Activated T-cell treated with anti-CD3 and anti-CD28 coated beads, Interleukin-2, amount 50 U/mL, for 4 hours (primary cell): ENCODE measurements at regions not wholly inside any gene's neighbourhood (a gene's known extent, or its start where the extent isn't known, plus 50 kb on each side); places are given as distances from the start of the nearest gene placed in this dataset.

Experiments
- ATAC-seq, 2 donors: fragments of 200-7000 bp; cut with Tn5 transposase; one replicate each; pipeline ENCODE4 v1.10.0; 2021
- DNase-seq: peaks from one replicate; pipeline ENCODE4 v3.0.0-alpha.2; 2020
- H3K27me3 Mint-ChIP-seq: one replicate; pipeline ENCODE4 v1.8.0; 2021; ENCODE audit warnings: low read depth, mixed read lengths
- H3K36me3 Mint-ChIP-seq: one replicate; pipeline ENCODE4 v1.8.0; 2022; ENCODE audit warnings: mixed read lengths; ENCODE audit not compliant: insufficient read depth
- H3K4me1 Mint-ChIP-seq: one replicate; pipeline ENCODE4 v1.8.0; 2021; ENCODE audit warnings: low read depth, mixed read lengths
- H3K4me3 Mint-ChIP-seq: one replicate; pipeline ENCODE4 v1.8.0; 2021; ENCODE audit warnings: mild to moderate bottlenecking, moderate library complexity, mixed read lengths
- H3K9me3 Mint-ChIP-seq: one replicate; pipeline ENCODE4 v1.8.0; 2021; ENCODE audit warnings: mixed read lengths

GRCh38 chr20:57834306-57835073 is 124.7 kb upstream of the PMEPA1 start:
- ATAC-seq: no peak
- DNase-seq: no peak
- H3K9me3 Mint-ChIP-seq: no peaks in the 10 kb centered on the region
- H3K4me1 Mint-ChIP-seq: no peaks in the 10 kb centered on the region
- no peaks in the 10 kb centered on the region for H3K36me3 Mint-ChIP-seq
- peaks cover 2% of the 10 kb centered on the region for H3K27me3 Mint-ChIP-seq
- no peak overlapping the region for H3K4me3 Mint-ChIP-seq

GRCh38 chr20:57831993-57832585 is 122.3 kb upstream of the PMEPA1 start:
- no peaks in the 10 kb centered on the region for H3K9me3 Mint-ChIP-seq
- no peaks in the 10 kb centered on the region for H3K4me1 Mint-ChIP-seq
- no peak for ATAC-seq
- DNase-seq: no peak
- H3K27me3 Mint-ChIP-seq: peaks cover 2% of the 10 kb centered on the region
- no peaks in the 10 kb centered on the region for H3K36me3 Mint-ChIP-seq
- H3K4me3 Mint-ChIP-seq: no peak overlapping the region

DNA sequence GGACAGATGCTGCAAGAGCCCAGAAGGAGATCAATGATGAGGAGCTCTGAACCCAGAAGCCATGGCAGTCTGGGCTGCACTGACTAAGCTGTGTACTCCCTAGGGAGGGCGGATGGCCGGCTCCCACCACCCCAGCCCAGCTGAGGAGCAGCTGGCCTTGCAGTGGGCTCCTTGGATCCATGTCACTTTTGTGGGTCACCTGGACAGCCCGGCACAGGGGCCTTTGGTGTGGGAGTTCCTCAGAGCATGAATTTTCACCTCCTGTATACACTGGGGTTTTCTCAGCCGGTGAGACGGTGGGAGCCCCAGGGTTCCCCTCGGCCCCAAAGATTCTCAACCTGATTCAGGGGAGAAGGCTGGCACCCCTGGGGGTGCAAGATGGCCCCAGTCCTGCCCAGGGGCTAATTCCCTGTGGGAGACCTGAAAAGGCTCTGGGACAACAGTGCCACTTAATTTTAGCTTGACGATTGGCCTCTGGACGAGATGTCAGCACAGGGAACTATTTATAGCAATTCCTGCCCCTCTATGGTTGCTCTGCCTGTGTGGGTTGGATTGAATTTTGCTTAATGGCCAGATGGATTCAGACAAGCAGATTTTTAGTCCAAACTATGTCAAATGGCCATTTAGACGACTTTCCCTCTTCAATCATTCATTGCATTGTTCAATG is 121.6 kb upstream of the PMEPA1 start:
- Mint-ChIP-seq H3K9me3 (no peaks in the 10 kb centered on the region), H3K27me3 (peaks cover 2% of the 10 kb centered on the region), H3K4me1 (no peaks in the 10 kb centered on the region), H3K4me3 (no peak overlapping the region), H3K36me3 (no peaks in the 10 kb centered on the region)
- no peak for DNase-seq
- ATAC-seq: no peak

- Mint-ChIP-seq H3K4me3 (no peak overlapping the region), H3K4me1 (no peaks in the 10 kb centered on the region), H3K36me3 (no peaks in the 10 kb centered on the region), H3K27me3 (peaks cover 2% of the 10 kb centered on the region), H3K9me3 (no peaks in the 10 kb centered on the region)
- DNase-seq: no peak
- no peak for ATAC-seq
Measured at GRCh38 chr20:57830515-57830895, 120.7 kb upstream of the PMEPA1 start.

DNA sequence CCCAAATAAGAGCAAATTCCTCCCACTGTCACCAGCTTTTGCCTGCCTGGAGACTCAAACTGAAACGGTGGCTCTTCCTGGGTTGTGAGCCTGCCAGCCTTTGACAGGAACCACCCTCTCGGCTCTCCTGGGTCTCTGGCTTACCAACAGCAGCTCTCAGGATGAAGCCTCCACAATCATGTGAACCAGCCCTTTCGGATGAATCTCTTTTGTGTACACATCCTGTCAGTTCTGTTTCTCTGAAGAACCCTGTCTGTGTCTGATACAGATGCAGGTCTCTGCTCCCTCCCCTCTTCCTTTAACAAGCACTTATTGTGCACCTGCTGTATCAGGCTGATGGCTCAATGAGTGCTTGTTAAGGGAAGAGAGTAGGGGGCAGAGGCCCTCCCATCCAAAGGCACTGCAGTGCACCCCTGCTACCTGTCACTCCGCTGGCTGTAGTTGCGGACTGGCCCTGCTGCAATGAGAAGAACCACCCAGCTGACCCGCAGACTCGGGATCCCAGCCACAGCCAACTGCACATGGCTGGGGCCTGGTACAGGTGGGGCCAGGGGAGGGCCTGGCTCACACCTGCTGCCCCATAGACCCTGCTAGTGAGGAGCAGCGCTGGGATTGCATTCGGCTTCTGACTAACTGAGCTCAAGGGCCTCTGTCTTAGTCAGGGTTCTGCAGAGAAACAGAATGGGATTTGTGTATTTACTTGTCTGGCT is 120.1 kb upstream of the PMEPA1 start:
- Mint-ChIP-seq H3K4me3 (no peak overlapping the region), H3K9me3 (no peaks in the 10 kb centered on the region), H3K36me3 (no peaks in the 10 kb centered on the region), H3K27me3 (peaks cover 2% of the 10 kb centered on the region), H3K4me1 (no peaks in the 10 kb centered on the region)
- ATAC-seq (no peak), DNase-seq (no peak)

- no peaks in the 10 kb centered on the region for H3K9me3 Mint-ChIP-seq
- no peak for DNase-seq
- H3K4me3 Mint-ChIP-seq: no peak overlapping the region
- no peaks in the 10 kb centered on the region for H3K36me3 Mint-ChIP-seq
- ATAC-seq: no peak
- H3K27me3 Mint-ChIP-seq: peaks cover 2% of the 10 kb centered on the region
- H3K4me1 Mint-ChIP-seq: no peaks in the 10 kb centered on the region
Measured at GRCh38 chr20:57829336-57829735, 119.5 kb upstream of the PMEPA1 start.

- Mint-ChIP-seq H3K4me1 (no peaks in the 10 kb centered on the region), H3K9me3 (no peaks in the 10 kb centered on the region), H3K36me3 (no peaks in the 10 kb centered on the region), H3K27me3 (peaks cover 2% of the 10 kb centered on the region), H3K4me3 (no peak overlapping the region)
- ATAC-seq (no peak), DNase-seq (no peak)
Measured at GRCh38 chr20:57828696-57829095, 118.9 kb upstream of the PMEPA1 start.

DNA sequence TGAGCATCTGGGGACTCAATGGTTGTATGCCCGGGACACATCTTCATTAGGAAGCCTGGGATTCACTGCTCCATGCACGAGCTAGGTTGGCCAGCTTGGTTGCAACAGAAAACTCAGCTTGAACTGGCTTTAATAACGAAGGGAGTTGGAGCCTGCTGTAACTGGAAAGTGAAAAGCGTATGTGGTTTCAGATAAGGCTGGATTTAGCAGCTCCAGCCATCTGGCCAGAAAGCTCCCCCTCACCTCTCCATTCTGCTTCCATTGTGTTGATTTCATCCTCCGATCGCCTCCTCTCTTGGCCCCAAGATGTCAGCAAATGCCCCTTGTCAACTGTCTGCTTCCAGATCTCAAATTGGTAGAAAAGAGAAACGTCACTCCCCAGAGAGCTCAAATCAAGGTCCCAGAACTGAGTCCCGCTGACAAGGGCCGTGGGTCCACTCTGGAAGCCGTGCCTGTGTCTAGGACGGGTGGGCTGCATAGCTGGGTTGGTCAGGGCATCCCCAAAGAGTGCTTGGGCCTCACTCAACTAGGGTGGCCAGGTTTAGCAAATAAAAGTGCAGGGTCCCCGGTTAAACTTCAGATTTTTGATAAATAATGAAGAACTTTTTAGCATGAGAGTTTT is 117.0 kb upstream of the PMEPA1 start:
- DNase-seq: no peak
- Mint-ChIP-seq H3K27me3 (peaks cover 2% of the 10 kb centered on the region), H3K4me1 (no peaks in the 10 kb centered on the region), H3K9me3 (no peaks in the 10 kb centered on the region), H3K36me3 (no peaks in the 10 kb centered on the region), H3K4me3 (no peak overlapping the region)
- ATAC-seq: no peak

- Mint-ChIP-seq H3K4me3 (no peak overlapping the region), H3K36me3 (no peaks in the 10 kb centered on the region), H3K27me3 (peaks cover 8% of the 10 kb centered on the region), H3K9me3 (no peaks in the 10 kb centered on the region), H3K4me1 (no peaks in the 10 kb centered on the region)
- no peak for DNase-seq
- ATAC-seq: no peak
Measured at GRCh38 chr20:57824909-57825308, 115.1 kb upstream of the PMEPA1 start.

DNA sequence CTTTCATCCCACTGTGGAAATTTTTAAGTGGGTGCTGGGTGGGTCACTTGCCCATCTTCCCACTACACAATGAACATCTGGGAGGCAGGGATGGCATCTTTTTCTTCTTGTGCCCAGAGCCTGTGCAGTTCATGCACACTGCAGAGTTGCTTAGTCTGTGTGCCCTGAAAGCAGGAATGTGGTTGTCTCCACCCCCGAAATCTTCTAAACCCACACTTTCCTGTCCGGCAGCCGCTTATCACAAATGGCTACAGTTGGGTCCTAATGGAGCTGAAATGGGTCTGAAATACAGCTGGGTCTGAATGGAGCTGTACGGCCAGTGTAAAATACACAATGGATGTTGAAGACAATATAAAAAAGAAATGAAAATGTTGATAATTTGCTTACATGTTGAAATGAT is 112.1 kb upstream of the PMEPA1 start:
- H3K4me1 Mint-ChIP-seq: no peaks in the 10 kb centered on the region
- ATAC-seq: no peak
- no peaks in the 10 kb centered on the region for H3K36me3 Mint-ChIP-seq
- DNase-seq: no peak
- H3K27me3 Mint-ChIP-seq: peaks cover 16% of the 10 kb centered on the region
- H3K9me3 Mint-ChIP-seq: no peaks in the 10 kb centered on the region
- H3K4me3 Mint-ChIP-seq: no peak overlapping the region

GRCh38 chr20:57819691-57820380 is 110.0 kb upstream of the PMEPA1 start:
- H3K36me3 Mint-ChIP-seq: no peaks in the 10 kb centered on the region
- DNase-seq (no peak), ATAC-seq (no peak)
- no peak overlapping the region for H3K4me3 Mint-ChIP-seq
- no peaks in the 10 kb centered on the region for H3K4me1 Mint-ChIP-seq
- H3K9me3 Mint-ChIP-seq: no peaks in the 10 kb centered on the region
- H3K27me3 Mint-ChIP-seq: peaks cover 16% of the 10 kb centered on the region

- Mint-ChIP-seq H3K9me3 (no peaks in the 10 kb centered on the region), H3K4me1 (no peaks in the 10 kb centered on the region), H3K36me3 (no peaks in the 10 kb centered on the region), H3K4me3 (no peak overlapping the region), H3K27me3 (peaks cover 16% of the 10 kb centered on the region)
- DNase-seq: no peak
- ATAC-seq: no peak
Measured at GRCh38 chr20:57819291-57819690, 109.5 kb upstream of the PMEPA1 start.

GRCh38 chr20:57818418-57819181 is 108.8 kb upstream of the PMEPA1 start:
- DNase-seq (no peak), ATAC-seq (no peak)
- Mint-ChIP-seq H3K4me1 (no peaks in the 10 kb centered on the region), H3K9me3 (no peaks in the 10 kb centered on the region), H3K27me3 (peaks cover 16% of the 10 kb centered on the region), H3K4me3 (no peak overlapping the region), H3K36me3 (no peaks in the 10 kb centered on the region)
